Esophagus muscularis mucosa (tissue), 4 donors: ENCODE measurements at regions not wholly inside any gene's neighbourhood (a gene's known extent, or its start where the extent isn't known, plus 50 kb on each side); places are given as distances from the start of the nearest gene placed in this dataset.

Experiments used
- DNase-seq: peaks from one replicate; pipeline ENCODE4 v3.0.0-alpha.2; 2017; ENCODE audit errors: extremely low spot score
- H3K27ac ChIP-seq, 4 donors: fragments of 200-600 bp; sonication (generic); replicated peaks in 1 of 4; 1 replicate in 3 of 4; 2 replicates in 1 of 4; pipeline ENCODE4 v1.5.1; 2016 to 2019; ENCODE audit warnings: mild to moderate bottlenecking in 1 of 4
- H3K27me3 ChIP-seq, 4 donors: fragments of 200-600 bp; sonication (generic); one replicate each; pipeline versions ENCODE4 v1.5.1 to v1.6.0; 2016 to 2019
- H3K36me3 ChIP-seq, 4 donors: fragments of 200-600 bp; sonication (generic); one replicate each; pipeline ENCODE4 v1.5.1; 2016 to 2019
- H3K4me1 ChIP-seq, 4 donors: fragments of 200-600 bp; sonication (generic); one replicate each; pipeline ENCODE4 v1.5.1; 2016 to 2019
- H3K4me3 ChIP-seq, 4 donors: fragments of 200-600 bp; sonication (generic); 1 replicate in 2 of 4; 2 replicates in 2 of 4; pipeline ENCODE4 v1.5.1; 2016 to 2019; ENCODE audit warnings: mild to moderate bottlenecking in 4 of 4, moderate library complexity in 1 of 4
- H3K9me3 ChIP-seq, 4 donors: fragments of 200-600 bp; sonication (generic); 1 replicate in 3 of 4; 2 replicates in 1 of 4; pipeline ENCODE4 v1.5.1; 2016 to 2019
- CTCF ChIP-seq, 3 experiments: fragments of 200-600 bp in 2 of 3; fragments of 450-650 bp in 1 of 3; sonication (generic) in 2 of 3; IDR thresholded peaks; one replicate each; pipeline ENCODE4 v1.5.1; 2017 to 2019; ENCODE audit warnings: antibody characterized with exemption in 3 of 3, mild to moderate bottlenecking in 2 of 3, moderate library complexity in 1 of 3
- EP300 ChIP-seq: sonication (generic); formaldehyde crosslinking; IDR thresholded peaks from one replicate; pipeline ENCODE4 v1.6.1; 2017; ENCODE audit warnings: antibody characterized with exemption
- POLR2A ChIP-seq: fragments of 450-650 bp; IDR thresholded peaks from one replicate; pipeline ENCODE4 v1.6.1; 2017; ENCODE audit warnings: antibody characterized with exemption, moderate library complexity, mild to moderate bottlenecking, low read depth
- POLR2AphosphoS5 ChIP-seq, 2 donors: sonication (generic); formaldehyde crosslinking; IDR thresholded peaks; one replicate each; pipeline ENCODE4 v1.6.1; 2017; ENCODE audit warnings: antibody characterized with exemption in 2 of 2
- WGBS: methylation state at CpG from one replicate; pipeline ENCODE4 v1.1.5; 2018; 5-methylcytosine and 5-hydroxymethylcytosine counted together
- intact Hi-C: fragments of 100-400 bp; cut with DNase I; formaldehyde crosslinking; loops from one replicate; pipeline ENCODE4 v1.15.1; 2023

- no peak for TF ChIP-seq POLR2AphosphoS5 (IDR thresholded peaks at IDR 0.05)
- no peak for TF ChIP-seq CTCF (IDR thresholded peaks at IDR 0.05)
- TF ChIP-seq POLR2A = no peak
- TF ChIP-seq EP300 = no peak
- H3K9me3 ChIP-seq = no peaks in the 10 kb centered on the region
- no peaks in the 10 kb centered on the region for H3K27me3 ChIP-seq
- no peaks in the 10 kb centered on the region for H3K36me3 ChIP-seq
- no peak for DNase-seq
- WGBS = 91% methylated on average over 1 of the region's 1 CpG
- H3K27ac ChIP-seq = no peak overlapping the region
- intact Hi-C loops = no loop called here
- H3K4me3 ChIP-seq = no peak overlapping the region
- H3K4me1 ChIP-seq = no peaks in the 10 kb centered on the region
Observed at GRCh38 chr1:195278644-195279043, 1329.6 kb downstream of the KCNT2 start.

DNA sequence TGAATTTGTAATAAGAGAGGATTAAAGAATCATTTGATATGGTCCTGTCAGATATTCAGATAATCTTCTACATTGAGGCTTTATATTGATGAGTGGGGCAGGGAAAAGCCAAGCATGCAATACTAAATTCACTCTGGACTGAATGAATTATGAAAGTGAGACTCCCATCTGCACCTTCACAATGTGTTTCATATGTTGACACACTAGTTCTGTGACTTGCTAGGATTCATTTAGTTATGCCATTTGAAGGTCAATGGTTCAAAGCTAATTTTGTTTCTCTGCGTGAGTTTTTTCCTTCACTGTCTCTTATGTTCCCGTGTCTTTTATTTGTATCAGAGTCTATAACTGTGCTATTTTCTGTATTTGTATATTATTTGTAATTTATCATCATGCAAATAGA lies 1332.5 kb downstream of the KCNT2 start:
- Histone ChIP-seq H3K27ac (no peak overlapping the region), H3K4me1 (no peaks in the 10 kb centered on the region), H3K9me3 (no peaks in the 10 kb centered on the region), H3K4me3 (no peak overlapping the region), H3K36me3 (no peaks in the 10 kb centered on the region), H3K27me3 (no peaks in the 10 kb centered on the region)
- TF ChIP-seq CTCF (IDR thresholded peaks at IDR 0.05) = no peak
- no peak for TF ChIP-seq EP300
- TF ChIP-seq POLR2A = no peak
- TF ChIP-seq POLR2AphosphoS5 (IDR thresholded peaks at IDR 0.05) = no peak
- intact Hi-C loops = no loop called here
- 87% methylated on average over 2 of the region's 2 CpGs for WGBS
- DNase-seq = no peak

- no peaks in the 10 kb centered on the region for H3K27me3 ChIP-seq
- 95% methylated on average over 4 of the region's 4 CpGs for WGBS
- H3K4me3 ChIP-seq = no peak overlapping the region
- TF ChIP-seq POLR2A = no peak
- TF ChIP-seq EP300 = no peak
- H3K9me3 ChIP-seq = no peaks in the 10 kb centered on the region
- H3K36me3 ChIP-seq = no peaks in the 10 kb centered on the region
- no peaks in the 10 kb centered on the region for H3K4me1 ChIP-seq
- intact Hi-C loops = no loop called here
- H3K27ac ChIP-seq = no peak overlapping the region
- DNase-seq = no peak
Observed at GRCh38 chr1:195251900-195252299, 1356.3 kb downstream of the KCNT2 start.

DNA sequence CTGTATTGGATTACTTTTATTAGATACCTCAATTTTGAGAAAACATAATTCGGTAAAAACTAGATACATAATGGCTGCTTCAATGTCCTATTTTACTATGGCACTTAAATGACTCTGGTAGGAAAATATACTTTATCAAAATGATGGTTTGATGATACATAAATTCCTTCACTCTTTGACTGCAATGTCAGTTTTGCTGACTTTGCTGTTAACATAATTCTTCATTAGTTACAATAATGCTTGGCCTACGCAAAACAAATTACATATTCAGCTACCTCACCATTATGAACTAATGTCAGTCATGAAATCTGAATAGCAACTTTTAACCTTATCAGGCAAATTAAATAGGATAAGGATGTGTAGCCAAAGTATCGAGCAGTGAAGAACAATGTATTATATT lies 1364.7 kb downstream of the KCNT2 start:
- TF ChIP-seq CTCF (IDR thresholded peaks at IDR 0.05) = no peak
- TF ChIP-seq EP300 = no peak
- no peak for TF ChIP-seq POLR2A
- no peak for TF ChIP-seq POLR2AphosphoS5 (IDR thresholded peaks at IDR 0.05)
- no peak overlapping the region for H3K27ac ChIP-seq
- 91% methylated on average over 3 of the region's 3 CpGs for WGBS

GRCh38 chr1:195241066-195241465 lies 1367.2 kb downstream of the KCNT2 start:
- TF ChIP-seq POLR2A (no peak), CTCF (IDR thresholded peaks at IDR 0.05) (no peak), POLR2AphosphoS5 (IDR thresholded peaks at IDR 0.05) (no peak), EP300 (no peak)
- Histone ChIP-seq H3K27me3 (no peaks in the 10 kb centered on the region), H3K4me3 (no peak overlapping the region), H3K9me3 (peaks cover 0 to 7% (median 0%) of the 10 kb centered on the region in 4 donors), H3K4me1 (no peaks in the 10 kb centered on the region), H3K36me3 (no peaks in the 10 kb centered on the region), H3K27ac (no peak overlapping the region)
- DNase-seq = no peak
- intact Hi-C loops = no loop called here
- 73% methylated on average over 3 of the region's 3 CpGs for WGBS

More for the DNA sequence above, 1364.7 kb downstream of the KCNT2 start:
- Histone ChIP-seq H3K36me3 (no peaks in the 10 kb centered on the region), H3K4me1 (no peaks in the 10 kb centered on the region), H3K4me3 (no peak overlapping the region), H3K9me3 (no peaks in the 10 kb centered on the region), H3K27me3 (no peaks in the 10 kb centered on the region)
- DNase-seq = no peak
- intact Hi-C loops = no loop called here
